ENCODE measurements at regions not wholly inside any gene's neighbourhood (a gene's known extent, or its start where the extent isn't known, plus 50 kb on each side); places are given as distances from the start of the nearest gene placed in this dataset.

DNA sequence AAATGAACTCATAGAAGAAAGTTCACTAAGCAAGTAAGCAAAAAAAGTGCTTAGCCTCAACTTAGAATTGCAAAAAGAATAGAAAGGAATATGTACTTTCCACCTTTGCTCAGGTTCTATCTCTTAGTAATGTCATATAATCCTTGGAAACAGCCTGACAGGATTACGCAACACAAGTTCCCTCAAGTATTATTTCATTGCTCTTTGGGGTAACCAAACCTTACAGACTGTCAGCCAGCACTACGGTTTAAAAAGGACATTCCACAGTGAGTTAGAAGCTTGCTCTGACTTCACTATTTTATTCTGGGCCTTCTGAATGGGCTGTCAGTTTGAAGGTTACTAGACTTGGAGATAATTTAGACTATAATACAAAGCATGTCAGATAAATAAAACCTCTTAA is 264.0 kb downstream of the ATXN7L3B start:
- no peak for TF ChIP-seq EP300 (IDR thresholded peaks at IDR 0.05)
- no peak for TF ChIP-seq POLR2A (IDR thresholded peaks at IDR 0.05)
- TF ChIP-seq, protein P1, sequence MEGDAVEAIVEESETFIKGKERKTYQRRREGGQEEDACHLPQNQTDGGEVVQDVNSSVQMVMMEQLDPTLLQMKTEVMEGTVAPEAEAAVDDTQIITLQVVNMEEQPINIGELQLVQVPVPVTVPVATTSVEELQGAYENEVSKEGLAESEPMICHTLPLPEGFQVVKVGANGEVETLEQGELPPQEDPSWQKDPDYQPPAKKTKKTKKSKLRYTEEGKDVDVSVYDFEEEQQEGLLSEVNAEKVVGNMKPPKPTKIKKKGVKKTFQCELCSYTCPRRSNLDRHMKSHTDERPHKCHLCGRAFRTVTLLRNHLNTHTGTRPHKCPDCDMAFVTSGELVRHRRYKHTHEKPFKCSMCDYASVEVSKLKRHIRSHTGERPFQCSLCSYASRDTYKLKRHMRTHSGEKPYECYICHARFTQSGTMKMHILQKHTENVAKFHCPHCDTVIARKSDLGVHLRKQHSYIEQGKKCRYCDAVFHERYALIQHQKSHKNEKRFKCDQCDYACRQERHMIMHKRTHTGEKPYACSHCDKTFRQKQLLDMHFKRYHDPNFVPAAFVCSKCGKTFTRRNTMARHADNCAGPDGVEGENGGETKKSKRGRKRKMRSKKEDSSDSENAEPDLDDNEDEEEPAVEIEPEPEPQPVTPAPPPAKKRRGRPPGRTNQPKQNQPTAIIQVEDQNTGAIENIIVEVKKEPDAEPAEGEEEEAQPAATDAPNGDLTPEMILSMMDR (IDR thresholded peaks at IDR 0.05) = no peak

Measured in sigmoid colon (tissue), 4 donors.